GM12892 (cell line): ENCODE measurements at regions not wholly inside any gene's neighbourhood (a gene's known extent, or its start where the extent isn't known, plus 50 kb on each side); places are given as distances from the start of the nearest gene placed in this dataset.

ENCODE experiments used
- DNase-seq: peaks from one replicate; pipeline ENCODE4 v3.0.0; 2011; ENCODE audit not compliant: insufficient read length
- FAIRE-seq: peaks from 2 replicates; lab custom pipeline; 2011; peaks lifted over from hg19 to GRCh38; lab: Jason Lieb, UNC
- POLR2A ChIP-seq: IDR thresholded peaks from 2 replicates; pipeline ENCODE4 v1.6.1; 2011; ENCODE audit warnings: low read depth, low read length, control low read depth
- POLR2AphosphoS5 ChIP-seq: IDR thresholded peaks from 2 replicates; pipeline ENCODE4 v1.6.1; 2011; ENCODE audit warnings: low read depth, low read length, control low read depth
- TAF1 ChIP-seq: IDR thresholded peaks from 2 replicates; pipeline ENCODE4 v1.6.1; 2011; ENCODE audit warnings: low read depth, mild to moderate bottlenecking, control low read depth, low read length, borderline replicate concordance

- FAIRE-seq (no peak), DNase-seq (no peak)
Observed at GRCh38 chr15:47824147-47824546, 106.8 kb downstream of the SEMA6D start.

GRCh38 chr15:47829667-47830066 is 112.4 kb downstream of the SEMA6D start:
- FAIRE-seq (no peak), DNase-seq (no peak)
- no peak for TF ChIP-seq POLR2A
- no peak for TF ChIP-seq POLR2AphosphoS5
- TF ChIP-seq TAF1: no peak

More at GRCh38 chr15:47824147-47824546, 106.8 kb downstream of the SEMA6D start:
- TF ChIP-seq POLR2A: no peak
- TF ChIP-seq TAF1: no peak
- no peak for TF ChIP-seq POLR2AphosphoS5

GRCh38 chr15:47834093-47834492 is 116.8 kb downstream of the SEMA6D start:
- no peak for DNase-seq
- no peak for FAIRE-seq
- TF ChIP-seq TAF1: no peak
- TF ChIP-seq POLR2A: no peak
- no peak for TF ChIP-seq POLR2AphosphoS5

- DNase-seq (no peak), FAIRE-seq (no peak)
- TF ChIP-seq POLR2A: no peak
- no peak for TF ChIP-seq POLR2AphosphoS5
- no peak for TF ChIP-seq TAF1
Observed at GRCh38 chr15:47839233-47839825, 122.0 kb downstream of the SEMA6D start.

- no peak for DNase-seq
- no peak for FAIRE-seq
- TF ChIP-seq POLR2A (no peak), POLR2AphosphoS5 (no peak), TAF1 (no peak)
Observed at GRCh38 chr15:47843124-47843663, 125.9 kb downstream of the SEMA6D start.

GRCh38 chr15:47844437-47844836 is 127.1 kb downstream of the SEMA6D start:
- FAIRE-seq (no peak), DNase-seq (no peak)
- TF ChIP-seq POLR2A: no peak
- TF ChIP-seq TAF1: no peak
- TF ChIP-seq POLR2AphosphoS5: no peak

GRCh38 chr15:47846128-47846868 is 129.0 kb downstream of the SEMA6D start:
- no peak for FAIRE-seq
- DNase-seq: no peak
- TF ChIP-seq POLR2A (no peak), TAF1 (no peak), POLR2AphosphoS5 (no peak)

- FAIRE-seq (no peak), DNase-seq (no peak)
- TF ChIP-seq POLR2A (no peak), TAF1 (no peak), POLR2AphosphoS5 (no peak)
Observed at GRCh38 chr15:47846876-47847275, 129.6 kb downstream of the SEMA6D start.

GRCh38 chr15:47856071-47856470 is 138.8 kb downstream of the SEMA6D start:
- FAIRE-seq (no peak), DNase-seq (no peak)
- no peak for TF ChIP-seq POLR2A
- TF ChIP-seq POLR2AphosphoS5: no peak
- no peak for TF ChIP-seq TAF1

GRCh38 chr15:47857014-47857775 is 139.9 kb downstream of the SEMA6D start:
- no peak for FAIRE-seq
- no peak for TF ChIP-seq TAF1
- TF ChIP-seq POLR2AphosphoS5: no peak
- no peak for TF ChIP-seq POLR2A
- no peak for DNase-seq

GRCh38 chr15:47857776-47858167 is 140.5 kb downstream of the SEMA6D start:
- peak; percentile 57 for FAIRE-seq
- no peak for DNase-seq

More at GRCh38 chr15:47857776-47858167, 140.5 kb downstream of the SEMA6D start:
- TF ChIP-seq TAF1 (no peak), POLR2A (no peak), POLR2AphosphoS5 (no peak)
